HCT116 (cell line): ENCODE measurements at regions not wholly inside any gene's neighbourhood (a gene's known extent, or its start where the extent isn't known, plus 50 kb on each side); places are given as distances from the start of the nearest gene placed in this dataset.

Experiments used
- CEBPB ChIP-seq: IDR thresholded peaks from 2 replicates; pipeline ENCODE4 v1.6.1; 2012; ENCODE audit warnings: low read depth
- CTCF ChIP-seq, 3 experiments: fragments of 200-600 bp in 1 of 3; sonication (generic) in 1 of 3; IDR thresholded peaks in 2 of 3; conservative IDR thresholded peaks in 1 of 3; 2 replicates each; pipeline ENCODE4 v1.5.1; 2012 to 2017; ENCODE audit warnings: low read depth in 2 of 3, low read length in 2 of 3, antibody characterized with exemption in 1 of 3, borderline replicate concordance in 1 of 3, control low read depth in 1 of 3, mild to moderate bottlenecking in 1 of 3, mixed read lengths in 1 of 3, mixed run types in 1 of 3, moderate library complexity in 1 of 3; ENCODE audit not compliant: insufficient read depth in 1 of 3
- EZH2 ChIP-seq: fragments of 200-600 bp; sonication (generic); IDR thresholded peaks from 2 replicates; pipeline ENCODE4 v1.6.1; 2017; ENCODE audit warnings: antibody characterized with exemption, mixed run types
- EZH2phosphoT487 ChIP-seq: fragments of 200-600 bp; IDR thresholded peaks from 2 replicates; pipeline ENCODE4 v1.6.1; 2018; ENCODE audit warnings: antibody characterized with exemption, borderline replicate concordance
- FOSL1 ChIP-seq: IDR thresholded peaks from 2 replicates; pipeline ENCODE4 v1.6.1; 2012; ENCODE audit warnings: low read depth
- JUND ChIP-seq: IDR thresholded peaks from 2 replicates; pipeline ENCODE4 v1.6.1; 2012
- POLR2A ChIP-seq: IDR thresholded peaks from 2 replicates; pipeline ENCODE4 v1.7.0; 2011; ENCODE audit warnings: borderline replicate concordance; ENCODE audit not compliant: insufficient read depth, insufficient read length; ENCODE audit errors: extremely low read depth
- YY1 ChIP-seq: IDR thresholded peaks from 2 replicates; pipeline ENCODE4 v1.6.1; 2011; ENCODE audit warnings: low read length, low read depth, moderate library complexity, mild to moderate bottlenecking; ENCODE audit not compliant: insufficient replicate concordance; ENCODE audit errors: extremely low read depth

GRCh38 chr17:56653877-56654276 is 60.4 kb downstream of the NOG start:
- TF ChIP-seq JUND (no peak), EZH2 (no peak), EZH2phosphoT487 (no peak), YY1 (no peak), CTCF (IDR thresholded peaks at IDR 0.05 in 2 of 3, conservative IDR thresholded peaks at IDR 0.05 in 1 of 3; ENCODE audit: borderline replicate concordance in 1 of 3, insufficient read depth in 1 of 3, low read depth in 2 of 3, low read length in 2 of 3) (peak; percentile 71 to 90 (median 89)), POLR2A (no peak), FOSL1 (no peak), CEBPB (no peak)
